Renal cortex interstitium (tissue), 11 donors: ENCODE measurements at regions not wholly inside any gene's neighbourhood (a gene's known extent, or its start where the extent isn't known, plus 50 kb on each side); places are given as distances from the start of the nearest gene placed in this dataset.
"Not testable (repeated sequence)": the region's sequence is repeated elsewhere in the genome, so short reads cannot be mapped to it uniquely, and the experiment has no call there.

Source experiments
- DNase-seq, 11 donors: peaks; one replicate each; pipeline ENCODE4 v3.0.0-alpha.2; 2013; ENCODE audit warnings: low read depth in 9 of 11, low spot score in 4 of 11; ENCODE audit errors: extremely low read depth in 1 of 11

DNA sequence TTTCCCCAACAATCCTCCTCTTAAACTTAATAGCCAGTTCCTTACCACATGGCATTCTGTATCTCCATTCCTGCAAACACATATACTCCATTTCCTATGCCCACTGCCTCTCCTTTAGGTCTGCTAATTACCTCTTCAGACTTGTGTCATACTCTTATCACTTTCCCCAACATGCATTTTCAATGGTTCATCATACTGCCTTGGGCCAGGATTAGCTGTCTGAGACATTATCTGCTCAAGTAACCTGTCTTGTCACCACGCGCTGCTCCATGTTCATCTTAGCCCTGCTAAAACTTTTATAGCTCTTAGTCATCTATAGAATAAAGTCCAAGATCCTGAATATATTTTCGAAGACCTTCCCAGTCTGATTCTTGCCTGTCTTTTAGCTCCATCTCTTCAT is 224.1 kb upstream of the GK2 start:
- no peak for DNase-seq

- no peak for DNase-seq
These were observed 218.6 kb upstream of the GK2 start for GRCh38 chr4:79626611-79627010.

- DNase-seq: no peak
These were observed 218.1 kb upstream of the GK2 start for GRCh38 chr4:79626101-79626500.

- no peak for DNase-seq
These were observed 217.3 kb upstream of the GK2 start for GRCh38 chr4:79625361-79625760.

- no peak for DNase-seq
These were observed 215.2 kb upstream of the GK2 start for GRCh38 chr4:79623021-79623870.

- no peak for DNase-seq
These were observed 213.0 kb upstream of the GK2 start for GRCh38 chr4:79621061-79621460.

GRCh38 chr4:79620617-79621016 is 212.6 kb upstream of the GK2 start:
- DNase-seq: no peak

DNA sequence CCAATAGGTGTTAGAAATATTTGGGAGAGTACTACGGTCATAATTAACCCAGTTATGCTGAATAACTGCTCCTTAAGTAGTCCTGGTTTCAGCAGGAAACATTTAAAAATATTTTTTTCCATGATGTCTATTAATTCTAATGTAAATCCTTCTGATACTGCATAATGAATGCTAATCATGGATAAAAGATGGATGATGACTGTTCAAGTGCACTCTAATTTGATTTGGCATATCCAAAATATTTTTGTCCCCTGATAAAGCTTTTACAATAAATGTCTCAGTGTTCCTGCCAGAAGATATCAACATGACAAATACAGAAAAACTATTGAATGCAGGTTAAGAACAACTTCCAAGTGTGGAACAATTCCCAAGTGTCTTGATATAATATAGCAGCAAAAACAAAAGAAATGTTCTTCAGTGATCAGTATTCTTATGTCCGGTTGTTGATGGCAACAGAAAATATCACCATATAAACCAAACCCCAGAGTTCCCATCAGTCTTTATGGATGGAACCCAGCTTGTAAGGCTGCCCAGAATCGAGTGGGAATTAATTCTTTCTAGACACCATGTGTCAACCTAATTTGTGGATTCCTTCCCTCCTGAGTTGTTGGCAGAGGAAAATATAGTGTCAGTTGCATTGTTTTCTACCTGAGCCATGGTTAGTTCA is 205.4 kb upstream of the GK2 start:
- no peak for DNase-seq

DNA sequence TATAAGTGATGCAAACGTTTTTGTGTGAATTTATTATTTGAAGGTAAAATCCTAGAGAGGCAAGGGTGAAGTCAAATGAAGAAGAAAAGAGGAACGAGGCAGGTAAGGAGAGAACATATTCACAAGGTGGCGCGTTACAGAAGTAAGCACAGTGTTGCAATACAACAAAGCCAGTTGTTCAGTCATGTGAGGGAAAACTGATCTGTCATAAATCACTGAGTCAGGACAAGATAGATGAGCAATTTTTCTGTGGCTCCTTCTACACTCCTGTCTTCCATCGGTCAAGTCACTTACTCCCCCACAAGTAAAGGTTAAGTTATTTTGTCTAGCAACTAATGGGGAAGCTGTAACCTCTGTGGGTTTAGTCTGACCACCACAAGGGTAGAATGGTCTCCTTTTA is 203.0 kb upstream of the GK2 start:
- DNase-seq: peak in 1 of 11 donors; percentile 4

DNA sequence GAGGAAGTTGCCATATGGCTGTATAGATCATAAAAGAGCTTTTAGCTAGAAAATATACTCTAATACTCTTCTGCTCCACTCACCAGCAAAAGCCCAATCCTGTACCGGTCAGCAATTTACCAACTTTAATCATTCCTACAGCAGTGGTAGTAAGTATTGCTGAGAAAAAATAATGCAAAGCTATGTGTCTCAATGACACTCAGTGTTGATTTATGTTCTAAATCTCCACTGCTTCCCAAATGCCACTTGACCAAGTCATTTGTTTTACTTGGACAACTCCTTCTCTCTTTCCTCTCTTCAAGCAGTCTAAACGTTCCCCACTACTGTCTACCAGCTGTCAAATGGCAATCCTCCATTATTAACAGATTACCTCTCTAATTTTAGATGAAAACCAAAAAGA is 201.8 kb upstream of the GK2 start:
- DNase-seq: no peak

DNA sequence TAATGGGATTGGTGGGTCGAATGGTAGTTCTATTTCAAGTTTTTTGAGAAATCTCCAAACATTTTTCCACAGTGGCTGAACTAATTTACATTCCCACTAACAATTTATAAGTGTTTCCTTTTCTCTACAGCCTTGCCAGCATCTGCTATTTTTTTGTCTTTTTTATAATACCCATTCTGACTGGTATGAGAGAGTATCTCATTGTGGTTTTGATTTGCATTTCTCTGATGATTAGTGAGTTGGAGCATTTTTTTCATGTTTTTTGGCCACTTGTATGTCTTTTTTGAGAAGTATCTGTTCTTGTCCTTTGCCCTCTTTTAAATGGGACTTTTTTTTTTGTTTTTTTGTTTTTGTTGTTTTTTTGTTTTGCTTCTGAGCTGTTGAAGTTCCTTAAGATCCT is 200.0 kb upstream of the GK2 start:
- no peak for DNase-seq

- DNase-seq: no peak
These were observed 196.1 kb upstream of the GK2 start for GRCh38 chr4:79604152-79604551.

DNA sequence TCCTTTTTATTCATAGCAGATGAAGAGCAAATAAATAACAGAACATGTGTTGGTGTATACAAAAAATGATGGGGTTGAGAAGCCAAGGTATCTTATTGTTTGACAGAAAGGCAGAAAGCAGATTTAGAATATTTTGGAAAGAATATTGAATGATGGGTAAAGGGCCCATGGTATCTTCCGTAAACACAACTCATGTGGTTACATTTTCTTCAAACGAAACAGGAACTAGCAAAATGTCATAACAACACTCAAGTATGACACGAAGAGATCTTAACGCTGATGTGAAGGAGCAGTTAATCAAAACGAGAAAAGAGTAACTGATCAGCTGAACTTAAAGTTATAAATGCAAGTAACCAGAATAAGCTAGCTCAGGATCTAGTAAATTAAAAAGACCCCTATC is 195.7 kb upstream of the GK2 start:
- DNase-seq: no peak

- DNase-seq: no peak
These were observed 191.7 kb upstream of the GK2 start for GRCh38 chr4:79599691-79600090.

DNA sequence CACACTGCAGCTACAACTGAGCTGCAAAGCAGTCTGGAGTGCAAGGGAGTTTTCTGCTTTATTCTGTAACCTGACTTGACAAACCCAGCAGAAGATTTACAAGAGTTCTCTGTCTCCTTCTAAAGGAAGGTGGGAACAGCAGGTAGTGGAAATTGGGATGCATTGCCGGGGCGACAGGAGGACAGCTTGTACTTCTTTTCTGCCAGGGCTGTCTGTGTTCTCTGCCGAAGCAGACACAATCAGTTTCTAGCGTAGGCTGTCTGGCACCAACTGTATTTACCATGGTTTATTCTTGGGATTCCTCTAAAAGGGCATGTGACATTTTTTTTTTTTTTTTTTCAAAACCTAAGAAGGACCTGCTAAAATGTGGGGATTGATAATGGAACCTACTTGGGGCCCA is 190.8 kb upstream of the GK2 start:
- DNase-seq: no peak

GRCh38 chr4:79598214-79598613 is 190.2 kb upstream of the GK2 start:
- DNase-seq: no peak

DNA sequence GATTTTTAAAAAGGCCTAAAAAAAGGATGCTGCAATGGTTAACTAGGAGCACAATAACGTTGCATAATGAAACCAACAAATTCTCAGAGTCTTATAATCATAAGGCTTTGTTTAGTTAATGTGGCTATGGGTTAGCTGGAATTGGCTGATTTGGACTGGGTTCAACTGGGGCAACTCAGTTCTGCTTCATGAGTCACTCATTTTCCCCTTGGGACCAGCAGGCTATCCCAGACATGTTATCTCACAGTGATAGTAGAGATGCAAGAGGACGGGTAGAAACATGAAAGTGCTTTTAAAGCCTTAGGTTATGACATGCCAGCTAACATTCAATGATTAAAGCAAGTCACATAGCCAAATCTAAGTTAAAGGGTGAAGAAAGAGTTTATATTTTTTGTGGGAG is 189.2 kb upstream of the GK2 start:
- no peak for DNase-seq

GRCh38 chr4:79592218-79592617 is 184.2 kb upstream of the GK2 start:
- not testable (repeated sequence) for DNase-seq

DNA sequence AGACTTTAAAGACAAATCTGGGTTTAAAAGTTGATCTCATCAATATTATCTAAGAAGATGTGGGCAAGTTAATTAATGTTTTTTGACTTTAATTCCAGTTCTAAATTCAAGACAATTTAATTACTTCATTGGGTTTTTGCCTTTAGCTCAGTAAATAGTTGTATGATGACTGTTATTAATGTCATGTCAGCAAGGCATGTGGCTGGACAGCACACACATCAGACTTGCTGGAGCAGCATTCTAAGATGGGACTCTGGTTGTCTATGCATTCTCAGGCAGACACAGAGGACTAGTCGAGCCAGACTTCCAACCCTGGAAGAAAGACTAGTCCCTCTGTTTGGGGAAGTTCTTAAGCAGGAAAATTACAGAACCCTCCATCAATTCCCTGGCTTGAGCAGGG is 180.7 kb upstream of the GK2 start:
- DNase-seq: no peak

DNA sequence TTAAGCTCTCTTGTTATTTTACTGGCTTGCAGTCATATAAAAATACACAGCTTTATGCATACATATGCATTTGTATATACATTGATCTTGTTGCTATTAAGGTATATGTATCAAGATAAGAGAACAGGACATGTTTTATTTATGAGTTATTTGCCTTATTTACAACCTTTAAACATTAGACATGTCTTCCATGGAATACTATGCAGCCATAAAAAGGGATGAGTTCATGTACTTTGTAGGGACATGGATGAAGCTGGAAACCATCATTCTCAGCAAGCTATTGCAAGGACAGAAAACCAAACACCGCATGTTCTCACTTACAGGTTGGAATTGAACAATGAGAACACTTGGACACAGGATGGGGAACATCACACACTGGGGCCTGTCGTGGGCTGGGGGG is 179.2 kb upstream of the GK2 start:
- not testable (repeated sequence) for DNase-seq

- DNase-seq: no peak
These were observed 177.8 kb upstream of the GK2 start for GRCh38 chr4:79585834-79586233.
